ENCODE measurements at regions not wholly inside any gene's neighbourhood (a gene's known extent, or its start where the extent isn't known, plus 50 kb on each side); places are given as distances from the start of the nearest gene placed in this dataset.

DNA sequence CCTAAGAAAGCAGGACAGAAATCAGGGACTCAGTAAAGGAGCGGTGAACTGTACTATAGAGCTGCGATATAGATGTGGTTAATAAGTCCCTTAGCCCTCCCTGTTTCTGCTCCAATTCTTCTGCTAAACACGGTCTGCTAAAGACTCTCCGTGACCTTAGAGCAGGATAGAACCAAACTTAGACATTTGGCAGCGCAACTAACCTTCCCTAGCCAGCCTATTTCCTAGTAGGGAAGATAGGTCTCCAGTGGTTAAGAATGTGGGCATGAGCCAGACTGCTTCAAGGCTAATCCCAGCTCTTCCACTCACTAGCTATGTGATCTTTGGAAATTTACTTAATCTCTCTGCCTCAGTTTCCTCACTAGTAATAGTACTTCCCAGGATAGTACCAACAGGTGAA lies 193.6 kb upstream of the IL12A start:
- no peak overlapping the region for H3K4me3 ChIP-seq (ENCODE audit: low read depth, low read length)
- TF ChIP-seq CTCF (IDR thresholded peaks at IDR 0.05; ENCODE audit: insufficient read depth, low read length), result no peak
- DNase-seq (ENCODE audit: low read depth), result no peak

DNA sequence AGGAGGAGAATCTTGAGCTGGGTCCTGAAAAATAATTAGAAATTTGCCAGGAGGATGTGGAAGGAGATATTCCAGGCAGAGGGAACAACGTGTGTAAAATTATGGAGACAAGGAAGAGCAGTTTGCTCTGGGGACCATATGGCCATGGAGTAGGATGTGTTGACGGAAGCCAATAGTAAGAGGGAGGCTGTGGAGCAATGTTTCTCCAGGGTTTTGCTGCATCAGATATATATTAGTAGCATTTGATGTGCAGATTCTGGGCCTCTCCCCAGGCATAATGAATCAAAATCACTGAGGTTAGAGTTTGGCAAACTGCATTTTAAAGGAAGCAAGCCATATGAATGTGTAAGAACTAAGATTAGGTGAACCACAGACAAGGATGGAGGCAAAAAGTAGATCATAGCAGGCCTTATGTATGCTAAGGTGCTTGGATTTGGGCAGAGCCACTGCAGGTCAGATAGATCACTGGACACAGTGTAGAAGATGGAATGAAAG lies 192.9 kb upstream of the IL12A start:
- DNase-seq (ENCODE audit: low read depth), result peak; percentile 59
- no peak for TF ChIP-seq CTCF (IDR thresholded peaks at IDR 0.05; ENCODE audit: insufficient read depth, low read length)
- no peak overlapping the region for H3K4me3 ChIP-seq (ENCODE audit: low read depth, low read length)

GRCh38 chr3:159796226-159796625 lies 192.4 kb upstream of the IL12A start:
- H3K4me3 ChIP-seq (ENCODE audit: low read depth, low read length), result no peak overlapping the region
- no peak for TF ChIP-seq CTCF (IDR thresholded peaks at IDR 0.05; ENCODE audit: insufficient read depth, low read length)
- DNase-seq (ENCODE audit: low read depth), result no peak

GRCh38 chr3:159796744-159797143 lies 191.9 kb upstream of the IL12A start:
- no peak for TF ChIP-seq CTCF (IDR thresholded peaks at IDR 0.05; ENCODE audit: insufficient read depth, low read length)
- no peak overlapping the region for H3K4me3 ChIP-seq (ENCODE audit: low read depth, low read length)
- DNase-seq (ENCODE audit: low read depth), result peak; percentile 68

- no peak overlapping the region for H3K4me3 ChIP-seq (ENCODE audit: low read depth, low read length)
- TF ChIP-seq CTCF (IDR thresholded peaks at IDR 0.05; ENCODE audit: insufficient read depth, low read length), result no peak
- DNase-seq (ENCODE audit: low read depth), result no peak
Observed at GRCh38 chr3:159797771-159798170, 190.9 kb upstream of the IL12A start.

DNA sequence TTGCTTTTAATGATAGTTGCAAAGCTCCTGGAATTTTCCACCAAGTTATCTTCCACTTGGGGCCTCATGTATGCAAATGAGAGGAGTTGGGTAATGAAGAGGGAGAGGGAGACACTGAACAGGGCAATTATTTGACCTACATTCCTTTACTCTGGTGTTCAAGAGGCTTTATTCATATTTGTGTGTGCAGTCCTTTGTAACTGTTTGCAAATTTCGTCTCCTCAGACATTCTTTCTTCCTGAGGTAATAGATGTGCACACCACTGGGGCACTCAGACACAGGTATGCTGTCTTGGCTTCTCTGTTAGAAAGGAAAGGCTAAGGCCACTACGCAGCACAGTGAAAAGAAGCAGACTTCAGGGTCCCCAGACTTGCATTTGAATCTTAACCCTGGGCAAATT lies 189.7 kb upstream of the IL12A start:
- no peak overlapping the region for H3K4me3 ChIP-seq (ENCODE audit: low read depth, low read length)
- TF ChIP-seq CTCF (IDR thresholded peaks at IDR 0.05; ENCODE audit: insufficient read depth, low read length), result no peak
- DNase-seq (ENCODE audit: low read depth), result no peak

GRCh38 chr3:159800434-159801155 lies 188.0 kb upstream of the IL12A start:
- DNase-seq (ENCODE audit: low read depth), result no peak
- H3K4me3 ChIP-seq (ENCODE audit: low read depth, low read length), result no peak overlapping the region
- no peak for TF ChIP-seq CTCF (IDR thresholded peaks at IDR 0.05; ENCODE audit: insufficient read depth, low read length)
